Activated naive CD4-positive, alpha-beta T cell treated with anti-CD3 and anti-CD28 coated beads, Interleukin-2, amount 50 U/mL, for 24 hours (primary cell): ENCODE measurements at regions not wholly inside any gene's neighbourhood (a gene's known extent, or its start where the extent isn't known, plus 50 kb on each side); places are given as distances from the start of the nearest gene placed in this dataset.

Source experiments
- H3K27ac Mint-ChIP-seq: one replicate; pipeline ENCODE4 v1.8.0; 2021; ENCODE audit warnings: mild to moderate bottlenecking, mixed read lengths
- H3K27me3 Mint-ChIP-seq: one replicate; pipeline ENCODE4 v1.8.0; 2021; ENCODE audit warnings: mixed read lengths
- H3K36me3 Mint-ChIP-seq: one replicate; pipeline ENCODE4 v1.8.0; 2021; ENCODE audit warnings: mixed read lengths
- H3K4me1 Mint-ChIP-seq: one replicate; pipeline ENCODE4 v1.8.0; 2021; ENCODE audit warnings: mixed read lengths
- H3K4me3 Mint-ChIP-seq: one replicate; pipeline ENCODE4 v1.8.0; 2021; ENCODE audit warnings: mild to moderate bottlenecking, mixed read lengths
- H3K9me3 Mint-ChIP-seq: one replicate; pipeline ENCODE4 v1.8.0; 2021; ENCODE audit warnings: mixed read lengths

DNA sequence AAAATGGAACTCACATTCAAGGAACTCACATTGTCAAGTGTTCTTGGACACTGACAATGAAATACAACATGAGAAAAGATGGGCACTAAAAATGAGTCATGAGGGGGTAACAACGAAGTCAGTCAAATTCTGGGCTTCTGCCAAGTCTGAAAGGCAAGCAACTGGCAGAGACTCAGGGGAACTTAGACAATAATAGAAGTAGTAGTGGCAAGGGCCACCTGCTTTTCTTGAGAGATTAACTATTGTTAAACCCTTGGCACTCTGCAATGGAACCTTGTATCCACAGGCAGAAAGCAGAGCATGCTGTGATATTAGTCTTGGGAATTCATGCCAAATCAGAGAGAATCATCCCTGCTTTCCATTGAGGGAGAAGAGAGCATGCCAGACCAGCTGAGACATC lies 382.6 kb upstream of the CDH2 start:
- Mint-ChIP-seq H3K27me3 (no peaks in the 10 kb centered on the region), H3K4me1 (no peaks in the 10 kb centered on the region), H3K27ac (no peak overlapping the region), H3K36me3 (no peaks in the 10 kb centered on the region), H3K4me3 (no peak overlapping the region), H3K9me3 (no peaks in the 10 kb centered on the region)

DNA sequence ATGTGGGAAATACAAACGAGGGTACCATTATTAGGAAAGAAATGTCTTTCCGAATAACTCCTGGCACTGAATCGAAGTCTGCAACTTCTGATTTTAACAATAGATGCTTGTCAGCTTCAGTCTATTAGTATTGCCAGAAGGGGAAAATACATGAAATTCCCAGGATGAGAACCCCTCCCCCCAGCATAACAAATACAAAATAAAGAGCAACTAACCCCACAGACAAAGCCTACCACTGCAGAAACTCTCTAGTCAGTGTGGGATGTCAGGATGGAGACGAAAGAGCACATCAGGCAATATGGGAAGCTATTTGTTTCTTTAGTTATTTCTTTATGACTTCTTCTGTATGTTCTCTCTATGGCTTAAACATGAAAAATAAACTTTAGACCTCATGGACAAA lies 365.0 kb upstream of the CDH2 start:
- no peak overlapping the region for H3K4me3 Mint-ChIP-seq
- no peaks in the 10 kb centered on the region for H3K4me1 Mint-ChIP-seq
- H3K36me3 Mint-ChIP-seq, result no peaks in the 10 kb centered on the region
- H3K27ac Mint-ChIP-seq, result no peak overlapping the region
- H3K27me3 Mint-ChIP-seq, result no peaks in the 10 kb centered on the region
- H3K9me3 Mint-ChIP-seq, result peaks cover 12% of the 10 kb centered on the region

DNA sequence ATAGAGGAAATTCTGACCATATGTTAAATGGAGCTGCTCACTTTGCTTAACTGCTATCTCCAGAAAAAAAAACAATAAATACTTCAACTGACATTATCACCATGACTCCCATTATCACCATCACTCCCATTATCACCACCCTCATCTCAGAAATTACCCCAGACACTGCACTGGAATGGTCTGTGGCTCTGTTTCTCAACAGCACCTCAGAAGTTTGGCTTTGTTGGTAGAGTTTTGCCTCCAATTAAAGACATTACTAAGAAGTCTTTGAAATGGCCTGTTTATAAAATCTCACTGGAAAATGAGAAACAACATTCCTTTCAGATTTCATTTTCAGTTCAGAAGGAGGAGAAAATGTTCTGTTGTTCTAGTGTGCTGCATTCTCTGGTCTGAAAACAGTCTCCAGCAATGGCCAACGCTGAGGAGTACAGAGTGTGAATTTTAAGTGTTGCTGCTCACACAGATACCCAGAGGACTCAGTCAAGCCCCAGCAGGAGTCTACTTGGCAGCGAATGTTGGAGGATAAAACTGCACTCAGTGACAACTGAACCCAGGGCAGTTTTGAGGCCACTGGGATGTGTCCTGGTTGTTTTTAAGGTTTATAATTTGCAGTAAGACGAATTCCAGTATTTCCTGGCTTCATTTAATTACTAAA lies 364.5 kb upstream of the CDH2 start:
- Mint-ChIP-seq H3K27me3 (no peaks in the 10 kb centered on the region), H3K36me3 (no peaks in the 10 kb centered on the region), H3K27ac (no peak overlapping the region), H3K9me3 (peaks cover 12% of the 10 kb centered on the region), H3K4me3 (no peak overlapping the region), H3K4me1 (no peaks in the 10 kb centered on the region)

DNA sequence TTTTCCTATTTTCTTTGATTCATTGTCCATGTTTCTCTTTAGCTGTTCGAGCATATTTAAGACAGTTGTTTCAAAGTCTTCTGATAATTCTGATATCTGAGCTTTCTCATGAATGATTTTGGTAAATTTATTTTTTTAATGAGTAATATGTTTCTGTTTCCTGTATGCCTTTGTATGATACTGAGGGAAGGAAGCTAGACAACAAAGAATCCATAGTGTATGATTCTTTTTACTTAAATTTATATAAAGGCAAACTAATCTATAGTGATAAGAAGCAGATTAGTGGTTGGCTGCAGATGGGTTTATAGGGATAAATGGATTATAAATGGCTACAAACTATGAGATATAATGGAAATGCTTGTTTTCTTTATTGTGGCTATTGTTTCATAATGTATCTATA lies 352.7 kb upstream of the CDH2 start:
- Mint-ChIP-seq H3K4me3 (no peak overlapping the region), H3K36me3 (no peaks in the 10 kb centered on the region), H3K9me3 (peaks cover 4% of the 10 kb centered on the region), H3K27ac (no peak overlapping the region), H3K4me1 (no peaks in the 10 kb centered on the region), H3K27me3 (no peaks in the 10 kb centered on the region)

DNA sequence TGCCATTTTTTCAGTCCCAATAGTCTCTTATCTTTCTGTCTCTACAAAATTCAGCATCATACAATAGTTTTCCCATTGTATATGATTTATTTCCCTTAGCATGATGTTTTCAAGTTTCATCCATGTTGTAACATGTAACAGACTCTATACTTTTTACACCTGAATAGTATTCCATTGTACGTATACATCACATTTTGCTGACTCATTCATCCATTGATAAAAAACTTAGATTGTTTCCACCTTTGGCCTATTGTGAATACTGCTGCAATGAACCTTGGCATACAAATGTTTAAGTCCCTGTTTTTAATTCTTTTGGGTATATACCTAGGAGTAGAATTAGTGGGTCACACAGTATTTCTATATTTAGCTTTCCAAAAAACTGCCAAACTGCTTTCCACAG lies 349.3 kb upstream of the CDH2 start:
- no peaks in the 10 kb centered on the region for H3K36me3 Mint-ChIP-seq
- H3K9me3 Mint-ChIP-seq, result no peaks in the 10 kb centered on the region
- H3K4me1 Mint-ChIP-seq, result no peaks in the 10 kb centered on the region
- H3K27ac Mint-ChIP-seq, result no peak overlapping the region
- no peaks in the 10 kb centered on the region for H3K27me3 Mint-ChIP-seq
- no peak overlapping the region for H3K4me3 Mint-ChIP-seq

DNA sequence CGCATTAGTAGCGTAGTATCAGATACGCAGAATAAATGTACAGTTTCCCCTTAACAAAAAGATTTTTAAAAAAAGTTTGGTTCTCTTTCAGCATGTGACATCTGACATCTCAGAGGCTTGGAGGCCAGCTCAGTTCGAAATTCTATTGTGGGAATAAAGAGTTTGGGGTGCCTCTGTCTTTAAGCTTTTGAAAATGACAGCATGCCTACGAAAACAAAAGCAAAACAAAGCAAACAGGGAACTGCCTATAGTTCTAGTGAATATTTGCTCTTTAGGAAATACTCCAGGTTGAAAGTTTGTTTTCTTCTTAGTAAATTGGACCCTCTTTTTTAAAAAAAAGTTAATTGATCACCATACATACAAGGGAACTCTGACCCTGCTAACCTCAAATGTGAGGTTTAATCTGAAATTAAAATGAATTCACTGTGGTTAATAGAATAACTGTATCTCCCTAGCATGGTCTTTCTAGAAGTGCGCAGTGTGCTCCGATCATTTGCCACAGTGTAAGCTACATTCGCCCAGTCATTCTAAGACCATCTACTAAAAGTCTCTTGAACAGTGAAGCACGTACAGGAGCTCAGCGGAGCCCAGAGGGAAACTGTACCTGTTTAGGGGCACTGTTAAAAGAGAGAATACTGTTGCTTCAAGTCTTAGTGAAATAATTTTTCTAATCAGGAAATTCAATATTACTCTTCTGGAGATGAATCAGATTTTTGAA lies 347.0 kb upstream of the CDH2 start:
- Mint-ChIP-seq H3K9me3 (no peaks in the 10 kb centered on the region), H3K4me1 (no peaks in the 10 kb centered on the region), H3K4me3 (no peak overlapping the region), H3K27me3 (no peaks in the 10 kb centered on the region), H3K36me3 (no peaks in the 10 kb centered on the region), H3K27ac (no peak overlapping the region)

DNA sequence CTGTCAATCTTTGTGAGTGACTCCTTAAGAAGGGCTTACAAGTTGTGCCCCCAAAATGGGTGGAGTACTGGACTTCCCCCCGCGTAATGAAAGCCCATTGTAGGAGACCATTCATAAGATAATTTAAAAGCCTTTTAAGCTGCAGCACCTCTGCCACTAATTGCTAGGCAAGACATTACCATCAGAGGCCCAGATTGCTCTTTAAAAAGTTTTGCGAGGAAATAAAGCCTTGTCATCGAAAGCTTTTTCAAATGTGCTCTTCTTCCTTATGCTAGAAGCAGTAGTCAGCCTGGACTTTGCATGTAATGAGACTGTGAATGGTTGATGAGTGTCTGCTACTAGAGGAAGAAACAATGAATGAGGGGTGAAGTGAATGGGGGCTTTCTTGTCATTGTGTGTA lies 345.3 kb upstream of the CDH2 start:
- Mint-ChIP-seq H3K9me3 (no peaks in the 10 kb centered on the region), H3K36me3 (no peaks in the 10 kb centered on the region), H3K4me1 (no peaks in the 10 kb centered on the region), H3K4me3 (no peak overlapping the region), H3K27ac (no peak overlapping the region), H3K27me3 (no peaks in the 10 kb centered on the region)

DNA sequence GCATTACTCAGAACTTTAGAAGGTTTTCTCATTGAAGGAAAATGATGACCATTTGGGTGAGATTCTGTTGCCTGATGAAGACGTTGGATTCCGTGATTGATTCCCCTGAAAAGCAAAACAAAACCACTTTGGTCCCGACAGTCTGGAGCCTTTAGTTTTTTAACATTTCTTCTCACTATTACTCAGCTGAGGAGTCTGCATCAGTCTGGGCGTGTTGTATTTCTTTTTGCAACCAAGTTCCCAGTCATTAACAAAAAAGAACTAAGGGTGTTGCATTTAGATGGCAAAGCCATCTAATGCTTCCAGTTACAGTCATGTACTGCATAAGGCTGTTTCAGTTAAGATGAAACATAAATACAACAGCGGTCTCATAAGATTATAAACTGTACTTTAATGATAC lies 343.1 kb upstream of the CDH2 start:
- Mint-ChIP-seq H3K9me3 (no peaks in the 10 kb centered on the region), H3K36me3 (no peaks in the 10 kb centered on the region), H3K4me3 (no peak overlapping the region), H3K27ac (no peak overlapping the region), H3K27me3 (no peaks in the 10 kb centered on the region), H3K4me1 (no peaks in the 10 kb centered on the region)

DNA sequence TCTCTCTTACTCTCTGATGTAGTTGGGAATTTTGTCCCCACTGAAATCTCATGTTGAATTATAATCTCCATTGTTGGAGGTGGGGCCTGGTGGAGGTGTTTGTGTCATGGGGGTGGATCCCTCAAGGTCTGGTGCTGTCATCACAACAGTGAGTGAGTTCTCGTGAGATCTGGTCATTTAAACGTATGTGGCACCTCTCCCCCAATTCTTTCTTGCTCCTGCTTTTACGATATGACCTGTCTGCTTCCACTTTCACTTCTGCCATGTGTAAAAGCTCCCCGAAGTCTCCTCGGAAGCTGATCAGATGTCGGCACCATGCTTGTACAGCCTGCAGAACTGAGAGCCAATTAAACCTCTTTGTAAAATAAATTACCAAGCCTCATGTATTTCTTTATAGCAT lies 337.8 kb upstream of the CDH2 start:
- Mint-ChIP-seq H3K27me3 (no peaks in the 10 kb centered on the region), H3K27ac (no peak overlapping the region), H3K4me1 (no peaks in the 10 kb centered on the region), H3K4me3 (no peak overlapping the region), H3K36me3 (no peaks in the 10 kb centered on the region), H3K9me3 (peaks cover 6% of the 10 kb centered on the region)

DNA sequence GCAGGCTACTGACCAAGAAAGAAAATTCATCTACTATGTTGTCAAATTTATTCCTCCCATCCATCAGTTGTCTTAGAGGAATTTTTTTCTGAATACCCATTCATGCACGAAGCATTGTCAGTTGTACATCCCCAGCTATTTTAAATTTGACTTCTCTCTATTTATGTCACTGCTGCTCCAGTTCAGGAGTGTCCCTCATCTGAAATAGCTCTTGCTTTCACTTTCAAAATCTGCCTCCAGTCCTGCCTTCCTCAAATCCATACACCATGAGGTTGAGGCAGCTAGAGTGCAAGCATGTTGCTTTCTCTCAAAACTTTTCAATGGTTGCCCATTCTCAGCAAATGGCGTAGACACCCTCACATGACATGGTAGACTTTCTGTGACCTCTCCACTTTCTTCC lies 335.4 kb upstream of the CDH2 start:
- no peak overlapping the region for H3K4me3 Mint-ChIP-seq
- H3K9me3 Mint-ChIP-seq, result peaks cover 6% of the 10 kb centered on the region
- H3K27me3 Mint-ChIP-seq, result no peaks in the 10 kb centered on the region
- H3K4me1 Mint-ChIP-seq, result no peaks in the 10 kb centered on the region
- no peak overlapping the region for H3K27ac Mint-ChIP-seq
- no peaks in the 10 kb centered on the region for H3K36me3 Mint-ChIP-seq

DNA sequence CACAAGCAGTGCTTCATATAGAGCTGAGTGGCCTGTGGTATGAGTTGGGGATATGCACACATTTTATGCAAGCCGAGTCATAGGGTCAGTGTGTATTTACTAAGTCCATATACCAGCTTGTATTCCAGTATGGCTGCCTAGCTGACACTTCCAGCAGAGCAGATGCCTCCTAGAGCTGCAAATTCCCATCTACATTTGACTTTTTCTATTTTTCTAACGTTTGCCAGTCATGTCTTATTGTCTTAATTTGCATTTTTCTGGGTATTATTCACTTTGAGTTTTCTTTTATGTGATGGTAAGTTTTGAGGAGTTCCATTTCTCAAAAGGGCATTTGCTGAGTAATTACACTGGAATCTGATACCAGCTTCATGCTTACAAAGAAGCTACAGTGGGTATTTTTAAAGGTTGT lies 334.5 kb upstream of the CDH2 start:
- no peaks in the 10 kb centered on the region for H3K4me1 Mint-ChIP-seq
- H3K9me3 Mint-ChIP-seq, result peaks cover 6% of the 10 kb centered on the region
- H3K4me3 Mint-ChIP-seq, result no peak overlapping the region
- no peak overlapping the region for H3K27ac Mint-ChIP-seq
- H3K27me3 Mint-ChIP-seq, result no peaks in the 10 kb centered on the region
- H3K36me3 Mint-ChIP-seq, result no peaks in the 10 kb centered on the region

DNA sequence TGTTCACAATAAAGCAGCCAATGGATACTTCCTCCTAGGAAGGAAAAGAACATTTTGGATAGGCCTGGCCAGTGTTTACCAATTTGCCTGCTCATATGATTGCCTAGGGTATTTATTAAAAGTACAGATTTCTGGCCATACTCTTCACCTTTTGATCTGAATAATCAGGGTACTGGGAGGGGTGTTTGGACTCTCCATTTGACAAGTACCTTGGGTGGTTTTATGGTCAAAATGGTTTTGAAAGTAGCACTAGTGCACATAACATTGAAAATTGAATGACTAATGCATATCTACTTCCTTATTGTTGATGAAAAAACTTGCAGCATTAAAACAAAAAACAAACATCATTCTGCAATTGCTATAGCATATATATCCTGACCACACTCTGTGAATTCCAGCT lies 333.3 kb upstream of the CDH2 start:
- Mint-ChIP-seq H3K27me3 (no peaks in the 10 kb centered on the region), H3K9me3 (peaks cover 6% of the 10 kb centered on the region), H3K4me3 (no peak overlapping the region), H3K4me1 (no peaks in the 10 kb centered on the region), H3K36me3 (no peaks in the 10 kb centered on the region), H3K27ac (no peak overlapping the region)

DNA sequence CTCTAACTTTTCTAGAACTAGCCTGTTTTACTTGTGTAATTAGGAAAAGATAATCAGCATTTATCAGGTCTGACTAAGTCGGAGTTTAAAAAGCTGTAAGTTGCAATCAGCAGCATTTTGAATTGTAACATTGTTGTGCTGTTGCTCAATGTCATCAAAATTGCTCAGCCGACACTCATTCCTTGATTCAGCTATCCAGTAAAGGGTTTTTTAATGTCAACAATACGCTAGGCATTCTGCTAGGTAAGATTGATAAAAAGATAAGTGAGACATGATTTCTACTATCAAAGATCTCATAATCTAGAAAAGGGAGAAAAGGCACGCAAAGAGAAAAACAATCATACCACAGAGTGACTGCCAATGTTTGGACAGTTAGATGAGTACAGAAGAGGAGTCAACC lies 327.1 kb upstream of the CDH2 start:
- H3K9me3 Mint-ChIP-seq, result peaks cover 4% of the 10 kb centered on the region
- H3K27me3 Mint-ChIP-seq, result no peaks in the 10 kb centered on the region
- H3K27ac Mint-ChIP-seq, result no peak overlapping the region
- H3K4me3 Mint-ChIP-seq, result no peak overlapping the region
- H3K4me1 Mint-ChIP-seq, result no peaks in the 10 kb centered on the region
- H3K36me3 Mint-ChIP-seq, result no peaks in the 10 kb centered on the region

DNA sequence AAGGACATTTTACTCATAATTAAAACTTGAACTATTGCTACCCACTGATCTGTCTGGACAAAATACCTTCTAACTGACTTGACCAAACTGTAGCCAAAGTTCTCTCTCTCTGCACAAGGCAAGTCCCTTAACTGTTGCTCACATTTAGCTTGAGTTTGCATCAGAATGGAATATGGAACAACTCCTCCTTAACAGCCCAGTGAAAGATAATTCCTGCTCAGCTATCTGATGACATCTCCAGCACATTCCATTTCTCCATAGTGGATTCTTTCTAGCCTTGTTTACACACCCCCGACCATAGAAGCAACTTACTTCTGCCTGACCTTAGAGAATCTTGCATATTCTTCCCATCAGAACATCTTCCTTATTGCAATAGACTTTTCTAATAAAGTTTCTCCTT lies 317.2 kb upstream of the CDH2 start:
- no peak overlapping the region for H3K27ac Mint-ChIP-seq
- H3K4me1 Mint-ChIP-seq, result no peaks in the 10 kb centered on the region
- no peaks in the 10 kb centered on the region for H3K36me3 Mint-ChIP-seq
- peaks cover 10% of the 10 kb centered on the region for H3K9me3 Mint-ChIP-seq
- no peak overlapping the region for H3K4me3 Mint-ChIP-seq
- H3K27me3 Mint-ChIP-seq, result no peaks in the 10 kb centered on the region

DNA sequence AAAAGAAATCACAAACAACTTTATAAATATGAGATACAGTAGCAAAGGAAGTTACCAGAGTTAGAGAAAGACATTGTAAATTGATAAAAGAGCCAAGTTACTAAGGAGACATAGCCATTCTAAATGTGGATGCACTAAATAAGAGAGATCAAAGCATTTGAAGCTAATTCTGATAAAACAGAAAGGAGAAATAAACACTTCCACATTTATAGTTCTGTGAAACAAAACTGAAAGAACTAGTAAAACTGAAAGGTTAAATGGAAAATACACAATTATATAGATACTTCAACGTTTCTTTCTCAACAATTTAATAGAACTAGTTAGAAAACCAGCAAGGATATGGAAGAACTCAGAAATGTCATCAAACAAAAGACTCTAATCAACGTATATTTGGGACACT lies 309.0 kb upstream of the CDH2 start:
- H3K4me1 Mint-ChIP-seq, result no peaks in the 10 kb centered on the region
- H3K36me3 Mint-ChIP-seq, result no peaks in the 10 kb centered on the region
- H3K27me3 Mint-ChIP-seq, result no peaks in the 10 kb centered on the region
- peaks cover 12% of the 10 kb centered on the region for H3K9me3 Mint-ChIP-seq
- no peak overlapping the region for H3K27ac Mint-ChIP-seq
- H3K4me3 Mint-ChIP-seq, result no peak overlapping the region

DNA sequence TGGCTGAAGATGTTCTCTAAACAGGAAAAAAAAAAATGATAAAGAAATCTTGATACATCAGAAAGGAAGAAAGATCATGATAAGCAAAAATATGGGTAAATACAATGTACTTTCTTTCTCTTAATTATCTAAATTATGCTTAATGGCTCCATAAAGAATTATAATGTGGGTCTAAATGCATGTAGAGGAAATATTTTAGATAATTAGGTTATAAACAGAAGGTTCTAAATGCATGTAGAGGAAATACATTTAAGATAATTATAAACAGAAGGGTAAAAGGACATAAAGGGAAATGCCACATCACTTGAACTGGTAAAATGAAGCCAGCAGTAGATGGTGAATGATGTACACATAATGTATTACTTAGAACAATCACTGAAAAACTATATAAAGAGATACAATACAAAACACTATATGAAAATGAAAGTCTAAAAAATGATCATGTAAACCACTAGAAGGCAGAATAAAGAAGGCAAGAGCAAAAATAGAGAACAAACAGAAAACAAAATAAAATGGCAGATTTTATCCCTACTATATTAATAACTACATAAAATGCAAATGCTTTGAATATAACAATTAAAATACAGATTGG lies 308.4 kb upstream of the CDH2 start:
- Mint-ChIP-seq H3K27me3 (no peaks in the 10 kb centered on the region), H3K4me3 (no peak overlapping the region), H3K27ac (no peak overlapping the region), H3K4me1 (no peaks in the 10 kb centered on the region), H3K36me3 (no peaks in the 10 kb centered on the region), H3K9me3 (peaks cover 12% of the 10 kb centered on the region)
